HG03064 (cell line): ENCODE measurements at regions not wholly inside any gene's neighbourhood (a gene's known extent, or its start where the extent isn't known, plus 50 kb on each side); places are given as distances from the start of the nearest gene placed in this dataset.

Experiments used
- ATAC-seq: cut with Tn5 transposase; IDR thresholded peaks from one replicate; pipeline ENCODE4 v1.9.1; 2021; ENCODE audit warnings: low read depth; ENCODE audit not compliant: unreplicated experiment

DNA sequence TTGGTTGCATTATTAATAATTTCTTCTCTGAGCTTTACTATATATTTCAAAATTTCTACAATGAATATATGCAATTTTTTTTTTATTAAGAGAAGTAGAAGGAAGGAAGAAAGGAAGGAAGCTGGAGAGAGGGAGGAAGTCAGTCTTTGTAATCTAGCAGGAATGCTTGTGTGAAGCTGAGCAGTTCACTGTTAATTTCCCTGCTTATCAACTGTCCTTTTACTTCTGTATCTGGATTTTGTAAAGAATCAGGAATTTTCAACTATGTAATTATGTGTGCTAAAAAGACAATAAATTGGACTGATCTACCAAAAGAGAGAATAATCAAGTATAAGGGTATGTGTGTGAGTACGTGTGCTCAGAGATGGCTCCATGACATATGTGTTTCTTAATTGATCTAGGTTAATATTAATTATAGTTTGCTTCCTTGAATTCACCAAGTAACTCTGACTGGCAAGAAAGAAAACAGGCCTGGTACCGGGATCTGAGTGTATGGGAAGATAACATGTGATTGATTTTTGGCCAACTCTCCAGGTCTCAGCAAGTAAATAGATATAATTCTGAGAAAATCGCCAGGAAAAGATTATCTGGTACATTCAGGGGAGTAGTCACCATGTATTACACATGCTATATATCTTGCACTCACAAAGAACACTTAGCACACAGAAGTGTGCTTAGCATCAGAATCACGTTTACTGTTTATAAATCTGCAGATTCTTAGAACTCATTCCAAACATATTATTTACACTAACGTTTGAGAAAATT is 1758.8 kb upstream of the WWC1 start:
- ATAC-seq, result no peak

DNA sequence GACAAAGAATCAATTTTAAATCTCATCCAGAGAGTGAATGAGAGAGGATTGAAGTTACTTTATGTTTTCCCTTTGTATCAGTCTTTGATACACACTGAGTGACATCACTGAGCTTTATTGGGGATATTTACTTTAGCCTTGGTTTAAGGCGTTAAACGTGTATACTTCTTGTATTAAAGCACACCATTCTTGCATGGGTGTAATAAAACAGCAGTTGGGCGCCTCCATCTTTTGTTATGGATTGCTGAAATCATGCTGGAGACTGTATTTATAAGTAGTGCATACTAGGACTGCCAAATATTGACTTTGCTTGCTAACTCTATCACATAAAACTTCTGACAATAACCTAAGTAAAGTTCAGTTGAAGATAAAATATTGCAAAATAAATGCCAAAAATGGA is 1755.8 kb upstream of the WWC1 start:
- ATAC-seq, result no peak

DNA sequence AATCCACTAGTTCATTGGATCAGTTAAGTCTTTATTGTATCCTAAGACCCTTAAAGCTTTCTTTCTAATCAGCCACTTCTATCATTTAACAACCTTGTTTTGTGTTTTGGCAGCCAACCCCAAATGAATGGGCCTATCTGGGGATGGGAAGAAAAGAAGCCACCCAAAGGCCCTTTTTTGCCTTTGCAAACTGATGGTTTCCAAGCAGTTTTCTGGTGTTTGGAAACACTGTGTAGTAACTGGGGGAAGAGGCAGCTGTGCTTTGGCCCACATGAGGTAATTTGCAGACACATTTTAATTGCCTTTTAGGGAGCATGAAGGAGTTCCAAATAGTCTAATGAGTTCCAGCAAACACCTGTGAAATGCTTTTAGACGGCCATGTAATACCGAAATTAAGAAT is 1751.3 kb upstream of the WWC1 start:
- ATAC-seq, result no peak

DNA sequence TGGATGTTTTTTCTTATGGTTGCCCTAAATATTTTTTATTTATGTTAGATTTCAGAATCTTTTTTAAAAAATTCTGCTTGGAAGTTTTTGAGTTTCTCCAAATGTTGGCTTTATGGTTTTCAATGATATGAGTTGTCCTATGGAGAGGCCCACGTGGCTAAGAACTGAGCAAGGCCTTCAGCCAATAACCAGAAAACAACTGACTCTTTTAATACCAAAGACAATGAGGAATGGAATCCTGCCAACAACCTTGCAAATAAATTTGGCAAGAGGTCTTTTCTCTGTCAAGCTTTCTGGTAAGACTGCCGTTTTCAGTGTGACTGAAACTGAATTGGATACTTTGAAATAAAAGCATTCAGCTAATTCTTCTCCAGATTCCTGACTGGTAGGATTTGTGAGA is 1740.1 kb upstream of the WWC1 start:
- ATAC-seq, result no peak

DNA sequence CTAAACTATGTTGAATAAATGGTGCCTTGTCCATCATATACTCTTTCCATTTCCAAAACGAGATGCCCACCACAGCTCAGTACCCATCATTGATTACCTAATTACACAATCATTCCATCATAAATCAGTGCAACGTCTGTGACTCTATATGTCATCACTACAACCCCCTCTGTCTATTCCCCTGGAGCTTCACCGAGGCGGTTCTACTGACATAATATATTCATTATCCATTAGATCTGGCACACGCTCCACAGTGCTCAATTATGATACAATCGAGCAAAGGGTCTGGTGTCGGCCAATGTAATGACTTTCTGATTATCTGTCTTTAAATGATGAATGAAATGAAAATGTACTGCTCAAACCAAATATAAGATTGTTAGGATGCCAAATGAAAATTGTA is 1737.7 kb upstream of the WWC1 start:
- no peak for ATAC-seq

DNA sequence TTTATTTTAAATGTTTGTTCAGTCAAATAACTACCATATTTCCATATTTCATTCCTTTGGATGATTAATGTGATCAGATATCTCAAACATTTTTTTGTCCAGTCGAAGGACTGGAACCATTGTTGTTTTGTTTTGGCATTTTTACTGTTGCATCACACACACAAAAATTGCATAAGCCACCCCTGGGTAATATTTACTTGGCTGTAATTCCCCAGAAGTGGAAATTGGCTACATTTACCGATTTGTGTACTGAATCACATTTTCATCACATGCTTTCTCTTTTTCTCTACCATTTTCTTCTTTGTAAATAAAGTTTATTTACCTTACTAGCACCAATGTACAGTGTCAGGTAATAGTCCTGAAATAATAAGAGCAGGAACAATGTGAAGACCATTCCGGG is 1729.7 kb upstream of the WWC1 start:
- ATAC-seq, result no peak

DNA sequence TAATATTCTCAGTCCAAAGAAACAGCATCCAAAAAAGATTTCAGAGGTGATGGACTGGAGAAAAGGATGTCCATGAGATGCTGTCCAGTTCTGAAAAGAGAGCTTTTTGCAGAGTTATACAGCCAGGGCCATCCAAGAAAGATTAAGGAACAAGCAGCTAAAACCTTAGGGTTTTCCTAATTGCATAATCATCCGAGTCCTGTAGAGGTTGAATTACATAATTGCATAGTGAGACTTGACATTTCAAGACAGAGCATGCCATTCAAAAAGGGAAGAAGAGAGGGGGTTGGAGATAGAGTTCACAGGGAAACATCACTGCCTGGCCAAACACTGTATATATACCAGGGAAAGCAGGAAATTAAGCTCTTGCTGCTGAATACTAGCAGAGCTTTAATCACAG is 1729.2 kb upstream of the WWC1 start:
- ATAC-seq, result no peak

DNA sequence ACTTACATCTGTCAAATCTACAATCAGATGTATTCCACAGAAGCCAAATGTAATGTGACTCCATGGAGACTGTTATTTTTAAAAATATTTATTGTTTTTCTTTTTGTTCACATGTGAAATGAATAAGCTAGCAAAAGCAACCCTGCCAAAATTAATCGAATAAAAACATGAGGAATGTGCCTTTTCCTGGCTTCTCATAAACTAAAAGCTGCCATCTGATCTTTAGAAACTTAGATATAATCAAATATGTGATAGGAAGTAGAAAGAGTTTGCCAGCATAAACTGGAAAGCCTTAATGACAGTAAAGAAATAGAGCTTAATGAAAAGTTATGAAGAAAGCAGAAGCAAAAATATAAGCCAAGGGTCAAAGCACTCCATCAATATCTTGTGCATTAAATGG is 1724.7 kb upstream of the WWC1 start:
- ATAC-seq, result no peak

DNA sequence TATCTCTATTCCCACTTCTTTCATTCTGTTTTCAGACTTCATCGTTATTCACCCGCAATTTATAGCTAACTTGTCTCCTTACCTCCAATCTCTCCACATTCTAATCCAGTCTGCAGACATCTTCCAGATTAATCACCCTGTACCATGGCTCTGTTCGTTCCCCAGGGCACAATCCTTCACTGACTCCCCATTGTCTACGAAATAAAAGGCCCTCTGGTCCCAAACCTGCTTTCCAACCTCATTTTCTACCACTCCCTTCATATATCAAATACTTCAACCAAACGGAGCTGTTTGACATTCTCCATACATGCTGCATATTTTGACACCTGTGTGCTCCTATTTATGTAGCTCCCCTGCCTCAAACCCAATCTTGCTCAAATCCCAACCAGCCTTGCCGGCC is 1720.6 kb upstream of the WWC1 start:
- ATAC-seq, result no peak

DNA sequence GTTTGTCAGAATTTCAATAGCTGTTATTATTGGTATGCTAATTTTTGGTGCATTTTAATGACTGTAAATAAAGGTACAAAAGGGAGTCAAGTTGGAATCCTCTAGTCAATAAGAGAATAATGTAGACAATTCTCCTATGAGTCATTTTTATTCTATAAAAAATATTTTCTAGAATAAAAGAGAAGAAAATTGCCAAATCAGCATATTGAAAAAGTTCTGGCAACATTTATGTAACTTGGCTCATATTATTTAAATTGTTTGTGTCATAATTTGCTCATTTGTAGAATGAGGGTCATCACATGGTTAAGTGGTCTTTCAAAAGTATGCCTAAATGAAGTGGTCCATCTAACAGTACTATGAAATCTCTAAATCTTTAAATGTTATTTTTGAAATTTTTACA is 1719.8 kb upstream of the WWC1 start:
- no peak for ATAC-seq

DNA sequence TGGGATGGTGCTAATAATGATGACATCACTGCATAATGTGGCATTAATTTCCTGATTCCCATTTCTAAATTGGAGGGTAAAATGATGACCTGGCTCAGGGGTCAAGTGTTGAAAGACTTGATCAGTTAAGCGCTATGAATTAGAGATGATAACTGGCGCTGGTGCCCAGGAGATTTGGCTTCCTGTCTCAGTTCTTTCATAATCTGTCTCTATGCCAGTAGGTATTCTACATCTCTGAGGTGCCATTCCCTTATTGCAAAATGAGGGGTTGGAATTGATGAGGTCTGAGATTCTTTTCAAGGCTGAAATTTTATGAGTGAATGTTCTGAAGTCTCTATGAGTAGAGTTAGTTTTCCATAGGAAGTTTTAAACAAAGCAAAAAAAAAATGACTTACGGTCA is 1715.1 kb upstream of the WWC1 start:
- ATAC-seq, result no peak

DNA sequence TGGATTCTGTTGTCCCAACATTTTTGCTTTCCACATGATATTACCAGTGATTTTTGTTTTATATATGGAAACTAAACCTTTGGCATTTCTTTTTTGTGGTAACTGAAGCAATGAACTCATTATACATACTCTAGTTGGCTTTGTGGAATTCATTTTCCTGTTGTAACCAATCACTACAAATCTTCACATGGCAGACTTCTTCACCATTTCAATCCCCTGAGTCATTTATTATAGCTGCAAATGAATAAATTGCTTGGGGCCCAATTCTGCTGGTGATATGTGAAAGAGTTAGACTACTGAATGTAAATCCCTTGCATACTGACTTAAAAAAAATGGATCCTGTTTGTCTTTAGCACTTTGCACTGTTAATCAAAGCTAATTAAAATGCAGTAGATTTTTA is 1709.6 kb upstream of the WWC1 start:
- ATAC-seq, result no peak

DNA sequence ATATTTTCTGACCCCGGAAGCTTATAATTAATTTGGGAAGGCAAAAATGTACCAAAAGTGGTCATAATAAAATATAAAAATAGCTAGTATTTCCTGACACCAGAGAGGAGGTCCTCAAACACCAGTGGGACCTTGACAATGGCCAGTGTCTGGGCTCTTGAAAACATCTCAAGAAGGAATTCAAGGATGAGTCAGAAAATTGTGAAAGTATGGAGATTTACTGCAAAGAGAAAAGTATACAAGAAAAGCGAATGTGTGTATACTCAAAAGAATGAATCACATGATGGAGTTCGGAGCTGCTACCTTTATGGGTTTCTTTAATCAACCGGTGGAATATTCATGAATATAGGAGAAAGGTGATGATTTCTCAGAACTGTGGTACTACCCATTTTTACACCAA is 1709.0 kb upstream of the WWC1 start:
- no peak for ATAC-seq

DNA sequence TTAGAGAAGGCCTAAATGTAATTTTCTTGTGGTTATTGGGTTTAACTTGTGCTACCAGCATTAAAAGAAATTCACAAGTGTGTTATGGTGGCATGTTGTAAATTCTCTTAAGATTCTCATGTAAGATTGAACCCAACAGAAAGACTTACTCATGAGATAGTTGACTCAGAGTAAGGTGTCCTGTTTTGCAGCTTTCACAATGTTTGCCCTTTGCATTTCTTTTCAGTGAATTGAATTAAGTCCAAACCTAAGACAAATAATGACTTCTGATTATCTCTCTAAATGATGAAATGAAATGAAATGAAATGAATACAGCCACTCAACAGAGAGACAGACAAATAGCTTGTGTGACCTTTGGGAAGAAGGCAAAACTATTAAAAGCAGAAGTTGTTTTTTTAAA is 1696.9 kb upstream of the WWC1 start:
- no peak for ATAC-seq

DNA sequence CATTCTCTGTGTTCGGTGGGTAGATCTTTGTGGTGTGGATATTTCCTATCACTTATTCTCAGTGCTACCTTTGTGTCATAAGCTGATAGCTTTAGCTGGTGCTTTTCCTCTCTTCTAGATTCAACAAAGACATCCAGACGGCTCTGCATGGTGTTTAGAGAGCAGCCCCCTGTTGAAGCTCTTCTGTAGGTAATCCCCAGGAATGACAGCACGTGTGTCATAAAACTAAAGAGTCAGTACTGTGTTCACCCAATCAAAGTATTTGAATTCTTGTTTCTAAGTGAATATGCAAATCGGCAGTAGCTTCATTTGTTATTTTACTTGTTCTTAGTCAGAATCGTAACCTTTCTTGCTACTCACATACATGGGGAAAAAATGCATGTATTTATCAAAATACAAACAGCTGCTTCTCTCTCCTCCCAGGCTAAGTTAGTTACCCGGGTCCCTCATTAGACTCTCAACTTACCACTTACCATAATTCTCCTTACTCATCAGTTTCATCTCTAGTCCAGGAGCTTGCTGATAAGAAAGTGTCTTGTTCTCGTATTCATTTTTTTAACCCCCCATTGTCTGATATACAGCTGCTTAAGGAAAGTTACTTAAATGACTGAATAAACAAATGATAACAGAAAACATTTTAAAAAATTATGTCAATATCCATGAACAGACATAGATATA is 1696.0 kb upstream of the WWC1 start:
- ATAC-seq, result no peak

DNA sequence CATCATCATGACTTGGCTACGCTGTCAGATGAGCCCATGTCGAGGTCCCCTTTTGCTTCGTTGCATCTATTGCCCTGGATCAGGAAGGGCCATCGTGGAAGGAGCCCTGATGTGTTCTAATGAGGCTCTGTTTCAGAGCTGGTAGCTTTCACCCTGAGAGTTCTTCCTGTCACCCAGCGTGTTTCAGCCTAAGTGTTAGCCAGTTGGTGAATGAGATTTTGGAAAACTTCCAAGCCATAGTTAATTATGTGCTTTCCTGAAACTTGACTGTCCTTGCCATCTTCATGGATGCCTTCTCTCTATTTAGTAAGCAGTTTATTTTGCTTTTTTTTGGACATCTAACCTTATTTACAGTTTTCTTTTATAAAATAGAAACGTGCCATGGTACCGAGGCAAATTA is 1695.4 kb upstream of the WWC1 start:
- ATAC-seq, result no peak

DNA sequence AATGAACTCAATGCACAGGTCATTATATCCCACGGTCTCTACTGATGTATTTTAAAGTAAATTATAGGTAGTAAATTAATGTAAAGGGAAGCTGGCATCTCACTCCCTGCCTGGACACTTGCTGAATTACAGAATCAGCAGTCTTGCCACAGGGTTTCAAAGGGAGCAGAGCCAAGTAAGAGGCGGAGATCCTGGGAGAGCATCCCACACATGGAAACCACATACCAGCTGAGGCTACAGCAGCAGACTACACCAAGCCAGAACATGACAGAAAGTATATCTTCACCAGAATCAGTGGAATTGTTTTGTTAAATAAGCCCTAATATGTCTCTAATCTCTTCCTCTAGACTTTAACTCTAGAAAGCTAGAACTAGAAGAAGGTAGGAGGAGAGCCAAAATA is 1689.2 kb upstream of the WWC1 start:
- ATAC-seq, result no peak

DNA sequence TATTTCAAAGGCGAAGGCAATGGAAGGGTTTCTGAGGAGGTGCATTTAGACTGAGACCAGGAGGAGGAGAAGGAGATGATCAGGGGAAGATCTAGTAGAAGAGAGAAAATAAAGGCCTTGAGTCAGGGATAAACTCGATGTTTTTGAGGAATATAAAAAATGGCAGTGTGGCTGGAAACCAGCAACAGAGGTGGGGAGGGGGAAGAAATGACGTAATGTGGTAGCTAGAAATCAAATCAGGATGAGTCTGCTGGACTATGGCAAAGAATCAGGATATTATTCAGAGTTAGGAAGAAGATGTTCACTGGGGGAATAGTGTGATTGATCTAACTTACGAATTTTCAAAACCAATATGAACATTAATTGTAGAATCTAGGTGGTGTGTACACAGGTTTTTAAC is 1673.9 kb upstream of the WWC1 start:
- no peak for ATAC-seq

DNA sequence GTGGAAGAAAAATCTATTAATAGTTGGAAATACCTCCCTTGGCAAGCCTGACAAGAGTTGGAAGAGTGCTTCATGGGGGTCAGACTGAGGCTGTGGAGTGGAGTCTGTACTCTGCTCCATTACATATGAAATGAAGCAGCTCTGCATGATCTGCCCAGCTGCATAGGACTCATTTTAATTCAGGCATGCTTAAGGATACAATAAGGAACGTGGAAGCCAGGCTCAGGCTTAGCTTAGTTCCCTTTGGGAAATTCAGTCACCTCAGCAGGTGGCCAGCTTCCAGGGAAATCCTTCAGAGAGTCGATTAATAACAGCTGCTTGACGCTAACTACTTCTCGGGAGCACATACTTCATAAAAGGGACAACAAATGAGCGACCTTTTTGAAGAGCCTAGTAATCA is 1672.9 kb upstream of the WWC1 start:
- no peak for ATAC-seq

DNA sequence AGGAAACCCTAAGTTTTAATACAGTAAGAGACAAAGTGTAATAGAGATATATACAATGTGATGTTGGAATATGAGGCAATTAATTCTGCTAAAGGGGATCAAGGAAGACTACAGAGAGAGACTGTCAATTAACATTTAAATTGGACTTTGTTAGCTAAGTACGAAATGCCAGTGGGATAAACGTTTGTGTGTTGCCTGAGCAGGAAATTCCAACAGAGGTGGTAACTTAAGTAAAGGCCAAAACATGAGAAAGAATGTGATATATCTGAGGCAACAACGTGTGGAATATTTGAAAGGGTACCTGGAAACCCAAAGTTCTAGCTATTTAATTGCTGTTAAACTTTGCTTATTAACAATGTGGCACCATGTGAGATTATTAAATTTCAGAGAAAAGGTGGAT is 1666.9 kb upstream of the WWC1 start:
- ATAC-seq, result no peak

DNA sequence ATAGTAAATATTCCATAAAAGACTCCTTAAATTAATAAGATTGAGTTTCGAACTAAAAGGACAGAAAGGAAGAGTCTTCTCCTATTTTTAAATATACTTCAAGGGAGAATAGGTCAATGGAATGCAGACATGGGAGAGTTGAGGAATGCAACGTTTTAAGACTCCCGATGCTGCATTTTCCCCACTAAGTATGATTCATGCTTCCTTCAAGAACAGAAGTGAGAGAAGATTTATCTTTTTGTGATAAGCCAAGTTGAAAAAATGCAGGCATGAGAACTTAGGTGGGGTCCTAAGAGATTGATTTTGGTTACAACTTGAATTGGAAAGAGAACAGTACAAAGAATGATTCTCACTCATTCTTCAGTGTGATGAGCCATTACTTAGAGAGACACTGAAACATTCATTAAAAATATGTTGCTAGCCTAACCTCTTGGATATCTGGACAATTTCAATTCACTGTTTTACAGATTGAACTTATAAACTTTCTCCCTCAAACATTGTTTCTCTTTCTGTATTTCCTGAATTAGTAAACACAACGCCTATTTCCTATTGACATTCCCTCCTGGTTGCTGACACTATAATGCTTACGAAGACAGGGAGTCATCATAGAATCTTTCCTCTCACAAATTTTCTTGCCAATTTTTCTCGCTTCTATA is 1666.1 kb upstream of the WWC1 start:
- ATAC-seq, result no peak

DNA sequence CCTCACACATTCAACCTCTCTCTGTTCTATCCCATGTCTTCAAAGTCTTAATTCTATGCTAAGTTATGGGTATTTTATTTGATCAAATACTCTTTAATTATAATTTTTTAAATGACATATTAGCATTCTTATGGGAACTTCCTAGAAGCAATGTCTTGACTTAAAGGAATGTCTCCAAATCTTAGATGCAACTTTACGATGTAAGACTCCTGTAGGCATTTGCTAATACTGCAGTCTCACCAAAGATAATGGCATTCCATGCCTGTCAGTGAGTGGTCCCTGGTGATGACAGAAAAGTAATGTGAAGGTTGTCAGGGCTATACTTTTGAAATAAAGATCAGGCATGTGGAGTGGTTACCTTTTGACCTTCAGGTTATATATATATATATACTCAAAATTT is 1654.2 kb upstream of the WWC1 start:
- ATAC-seq, result no peak
